NK-92 treated with Interleukin-12 subunit alpha and Interleukin-12 subunit beta, amount 100 ng/mL, for 24 hours (cell line): ENCODE measurements at regions not wholly inside any gene's neighbourhood (a gene's known extent, or its start where the extent isn't known, plus 50 kb on each side); places are given as distances from the start of the nearest gene placed in this dataset.

ENCODE experiments used
- DNase-seq: peaks from one replicate; lab custom pipeline; 2025; lab: John Stamatoyannopoulos, UW

- peak; percentile 4 for DNase-seq
Observed at GRCh38 chr3:189049458-189050236, 122.1 kb upstream of the TPRG1 start.

GRCh38 chr3:189053322-189053721, 118.4 kb upstream of the TPRG1 start:
- DNase-seq: no peak

DNA sequence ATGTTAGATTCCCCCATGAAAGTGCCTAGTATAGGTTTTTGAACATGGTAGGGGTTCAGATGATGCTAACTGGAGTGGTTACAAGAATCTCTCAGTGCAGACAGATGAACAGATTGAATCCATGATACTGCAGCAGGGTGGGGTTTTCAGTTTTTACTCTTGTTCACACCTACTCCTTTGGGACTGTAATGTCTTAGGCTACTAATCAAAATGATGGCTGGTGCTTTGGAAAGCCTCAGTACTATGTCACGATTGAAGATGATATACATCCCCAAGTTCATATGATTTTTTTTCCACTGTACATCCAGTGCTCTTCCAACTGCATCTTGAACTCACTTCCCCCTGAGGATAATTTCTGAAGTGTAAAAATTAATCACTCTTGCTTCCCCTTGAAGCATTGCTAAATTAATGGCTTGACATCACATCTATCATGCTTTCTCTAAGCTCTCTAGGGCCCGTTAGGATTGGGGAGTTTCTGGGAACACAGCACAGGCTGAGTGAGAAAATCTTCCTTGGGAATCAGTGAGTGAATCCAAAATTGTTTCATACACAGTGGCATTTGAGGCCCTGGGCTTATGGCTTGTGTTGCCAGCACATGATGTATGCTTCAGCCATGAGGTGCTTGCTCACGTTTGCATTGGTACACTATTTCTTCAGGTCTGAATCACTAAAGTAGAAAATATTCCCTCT, 115.0 kb upstream of the TPRG1 start:
- DNase-seq: no peak

- DNase-seq: no peak
Observed at GRCh38 chr3:189057369-189057768, 114.4 kb upstream of the TPRG1 start.

DNA sequence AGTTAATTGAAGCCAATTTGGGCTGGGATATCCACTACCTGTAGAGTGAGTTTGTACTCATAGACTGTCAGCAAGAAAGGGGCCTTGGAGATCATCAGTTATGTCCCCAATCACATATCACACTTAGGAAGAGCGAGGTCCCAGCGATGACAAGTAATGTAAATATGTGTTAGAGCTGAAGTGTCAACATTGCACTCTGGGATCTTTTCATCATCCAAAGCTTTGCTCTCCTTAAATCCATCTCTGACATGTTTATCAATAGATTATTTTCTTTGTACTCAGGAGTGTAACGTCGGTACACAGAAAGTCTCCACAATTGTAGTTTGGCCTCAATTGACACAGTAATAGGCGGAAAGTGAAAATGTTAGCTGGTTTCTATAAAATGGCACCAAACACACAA, 113.7 kb upstream of the TPRG1 start:
- no peak for DNase-seq

- no peak for DNase-seq
Observed at GRCh38 chr3:189070965-189071364, 100.8 kb upstream of the TPRG1 start.

DNA sequence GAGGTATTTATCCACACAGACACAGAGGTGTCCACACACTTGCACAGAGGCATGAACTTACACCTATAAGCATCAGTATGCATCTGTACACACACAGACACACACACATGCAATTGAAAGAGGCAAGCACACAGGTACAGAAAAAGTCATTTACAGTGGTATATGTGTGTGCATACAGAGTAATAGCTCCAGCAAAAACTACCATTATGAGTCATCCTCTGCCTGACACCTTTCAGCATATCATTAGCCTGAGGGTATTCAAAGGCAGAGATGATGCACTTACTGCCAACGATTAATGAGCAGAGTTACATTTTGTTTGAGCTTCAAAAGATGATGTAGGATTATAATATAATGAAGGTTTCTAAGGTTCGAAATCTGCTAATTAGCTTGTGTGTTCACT, 100.3 kb upstream of the TPRG1 start:
- no peak for DNase-seq

- DNase-seq: no peak
Observed at GRCh38 chr3:189076449-189076848, 95.3 kb upstream of the TPRG1 start.

DNA sequence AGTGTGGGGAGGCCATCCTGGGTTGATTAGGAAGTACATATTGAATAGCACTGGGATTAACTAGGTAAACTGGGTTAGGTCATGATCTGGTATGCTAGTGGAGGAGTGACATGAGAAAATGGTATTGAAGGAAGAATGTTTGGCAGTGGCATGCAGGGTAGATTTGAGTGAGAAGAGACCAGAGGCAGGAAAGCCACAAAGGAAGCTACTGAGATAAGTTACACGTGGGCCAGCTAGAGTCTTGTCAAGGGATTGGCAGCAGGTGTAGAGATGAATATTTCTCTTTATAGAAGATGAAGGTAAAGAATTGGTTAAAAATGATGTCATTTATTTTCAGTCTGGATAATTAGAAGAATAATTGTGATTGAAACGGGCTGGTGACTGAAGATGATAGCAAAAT, 91.0 kb upstream of the TPRG1 start:
- DNase-seq: no peak

- DNase-seq: no peak
Observed at GRCh38 chr3:189082666-189083427, 88.9 kb upstream of the TPRG1 start.

GRCh38 chr3:189084620-189085019, 87.2 kb upstream of the TPRG1 start:
- DNase-seq: no peak

DNA sequence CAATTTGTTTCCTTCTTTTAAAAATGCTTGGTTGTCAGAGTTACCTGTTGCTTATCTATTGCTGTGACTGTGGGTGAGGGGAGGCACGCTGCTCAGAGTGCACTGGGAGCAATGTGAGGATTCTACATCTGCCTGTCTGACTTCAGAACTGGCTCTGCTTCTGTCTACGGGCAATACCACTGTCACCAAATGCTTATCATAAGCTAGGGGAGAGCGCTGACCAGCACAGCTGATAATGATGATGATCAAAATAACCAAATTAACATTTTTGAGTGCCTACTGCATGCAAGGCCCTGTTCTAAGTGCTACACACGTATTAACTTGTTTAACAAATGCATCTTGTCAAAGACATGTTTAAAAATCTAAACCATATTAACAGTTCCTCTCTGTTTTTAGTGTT, 79.2 kb upstream of the TPRG1 start:
- no peak for DNase-seq

DNA sequence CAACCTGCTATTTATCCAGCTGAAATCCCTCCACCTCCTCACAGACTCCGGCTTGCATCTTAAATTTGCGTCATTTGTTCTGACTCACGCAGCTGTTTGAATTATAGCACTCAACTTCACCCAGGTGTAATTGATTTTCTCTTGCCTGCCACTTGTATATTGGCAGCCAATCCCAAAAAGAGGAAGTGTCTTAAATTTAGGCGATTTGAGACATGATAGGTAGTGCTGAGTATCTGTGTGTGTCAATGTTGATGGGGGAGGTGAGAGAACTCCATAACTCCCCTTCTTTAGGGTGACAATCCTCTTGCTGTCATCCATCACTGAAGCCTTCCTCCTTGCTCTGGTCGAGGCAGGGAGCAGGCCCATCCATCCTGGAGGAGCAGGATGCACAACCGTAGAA, 77.2 kb upstream of the TPRG1 start:
- DNase-seq: no peak

- DNase-seq: no peak
Observed at GRCh38 chr3:189096092-189096491, 75.7 kb upstream of the TPRG1 start.

DNA sequence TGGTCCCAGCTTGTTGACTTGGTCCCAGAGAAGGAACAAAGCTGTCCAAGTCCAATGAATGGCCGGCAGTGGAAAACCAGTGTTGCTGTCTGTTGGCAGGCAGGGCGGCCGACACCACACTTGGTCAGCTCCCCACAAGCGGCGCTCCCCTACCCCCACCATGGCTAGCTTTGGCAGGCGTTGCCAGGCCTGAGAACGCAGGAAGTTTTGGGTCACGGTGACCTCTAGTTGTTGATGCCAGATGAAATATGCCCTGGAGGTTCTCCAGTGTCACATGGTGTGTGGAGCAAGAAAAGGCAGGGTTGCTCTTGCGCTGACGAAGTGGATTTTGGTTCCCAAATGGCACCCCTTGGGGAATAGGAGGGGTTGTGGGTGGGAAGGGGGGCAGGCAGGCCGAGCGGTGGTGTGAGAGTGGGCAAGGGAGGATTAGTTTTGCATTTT, 72.7 kb upstream of the TPRG1 start:
- no peak for DNase-seq

GRCh38 chr3:189099505-189100290, 72.1 kb upstream of the TPRG1 start:
- DNase-seq: no peak

GRCh38 chr3:189100866-189101265, 70.9 kb upstream of the TPRG1 start:
- DNase-seq: no peak

DNA sequence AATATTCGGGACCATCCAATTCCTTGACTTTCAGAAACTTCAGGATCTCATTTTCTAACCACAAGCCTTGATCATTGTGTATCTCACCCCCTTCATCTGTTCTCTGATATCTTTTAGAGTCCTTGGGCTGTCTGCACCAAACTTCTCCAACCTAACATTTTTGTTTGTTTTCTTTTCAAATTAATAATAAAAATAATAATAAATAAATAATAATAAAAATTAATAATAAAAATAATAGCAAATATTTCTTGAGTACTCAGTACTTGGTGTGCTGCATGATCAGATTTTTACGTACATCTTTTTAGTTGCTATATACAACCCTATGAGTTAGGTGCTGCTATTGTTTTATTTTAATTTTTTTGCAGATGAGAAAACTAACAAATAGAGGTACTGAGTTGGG, 70.2 kb upstream of the TPRG1 start:
- DNase-seq: no peak

- no peak for DNase-seq
Observed at GRCh38 chr3:189103208-189103607, 68.6 kb upstream of the TPRG1 start.

DNA sequence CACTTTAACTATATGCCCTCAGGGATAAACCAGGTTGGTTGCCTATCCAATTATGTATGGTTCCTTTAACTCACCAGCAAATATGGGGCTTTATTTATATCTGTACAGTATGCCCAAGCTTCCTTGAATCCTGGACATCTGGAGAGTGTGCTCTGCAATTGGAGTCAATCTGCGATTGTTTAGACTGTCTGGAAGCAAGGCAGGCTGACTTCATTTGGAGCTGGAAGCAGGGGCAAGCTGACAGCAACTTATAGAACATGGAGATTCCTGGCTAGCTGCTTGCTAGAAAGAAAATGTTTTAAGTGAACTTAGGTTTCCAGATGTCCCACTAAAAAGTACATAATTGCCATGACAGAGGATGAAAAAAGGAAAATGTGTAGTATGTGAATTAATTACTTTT, 63.7 kb upstream of the TPRG1 start:
- DNase-seq: no peak

DNA sequence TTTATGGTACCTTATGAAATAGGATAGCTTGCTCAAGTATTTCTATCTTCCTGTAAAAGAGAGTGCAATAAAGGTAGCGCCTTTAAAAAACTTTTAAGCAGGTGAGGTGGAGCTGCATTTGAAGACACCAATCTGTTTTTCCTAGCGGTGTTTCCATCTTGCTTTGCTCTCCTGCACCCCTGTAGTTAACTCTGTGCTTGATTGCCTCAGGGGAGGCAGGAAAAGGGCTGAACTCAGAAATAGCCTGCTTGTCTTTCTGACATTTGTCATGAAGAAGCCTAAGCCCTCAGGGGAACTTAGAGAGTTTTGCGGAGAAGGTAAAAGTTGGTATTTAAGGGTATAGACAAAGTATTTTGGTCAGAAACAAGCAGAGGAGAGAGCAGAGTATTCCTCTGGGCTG, 63.0 kb upstream of the TPRG1 start:
- no peak for DNase-seq

GRCh38 chr3:189109145-189109544, 62.6 kb upstream of the TPRG1 start:
- no peak for DNase-seq
